ENCODE measurements at regions not wholly inside any gene's neighbourhood (a gene's known extent, or its start where the extent isn't known, plus 50 kb on each side); places are given as distances from the start of the nearest gene placed in this dataset.

GRCh38 chr13:97851269-97851668, 102.2 kb upstream of the IPO5 start:
- TF ChIP-seq CTCF (IDR thresholded peaks at IDR 0.05), result no peak
- TF ChIP-seq POLR2A (IDR thresholded peaks at IDR 0.05), result no peak
